ENCODE measurements at regions not wholly inside any gene's neighbourhood (a gene's known extent, or its start where the extent isn't known, plus 50 kb on each side); places are given as distances from the start of the nearest gene placed in this dataset.
"Not testable (repeated sequence)": the region's sequence is repeated elsewhere in the genome, so short reads cannot be mapped to it uniquely, and the experiment has no call there.

GRCh38 chr16:72654535-72654934 is 393.4 kb downstream of the ZFHX3 start:
- DNase-seq = no peak

GRCh38 chr16:72649254-72649944 is 398.5 kb downstream of the ZFHX3 start:
- no peak for DNase-seq

GRCh38 chr16:72646615-72647014 is 401.3 kb downstream of the ZFHX3 start:
- DNase-seq = no peak

DNA sequence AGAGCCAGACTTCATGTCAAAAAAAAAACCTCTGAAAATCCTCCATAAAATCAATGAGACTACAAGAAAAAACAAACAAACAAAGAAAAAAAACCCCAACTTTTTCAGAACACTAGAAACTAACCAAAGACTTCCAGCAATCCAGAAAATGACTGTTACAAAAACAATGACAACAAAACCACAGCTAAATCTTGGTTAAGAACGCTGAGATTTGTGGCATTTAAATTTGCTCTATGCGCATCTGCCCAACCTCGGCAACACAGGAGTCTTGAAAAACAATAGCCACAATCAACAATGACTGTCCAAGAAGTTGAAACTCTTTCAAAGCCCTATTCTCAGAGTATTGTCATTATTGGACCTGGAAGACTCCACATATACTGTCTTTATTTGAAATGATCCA is 402.4 kb downstream of the ZFHX3 start:
- no peak for DNase-seq

GRCh38 chr16:72644911-72645310 is 403.0 kb downstream of the ZFHX3 start:
- no peak for DNase-seq

GRCh38 chr16:72639494-72639893 is 408.4 kb downstream of the ZFHX3 start:
- DNase-seq = no peak

DNA sequence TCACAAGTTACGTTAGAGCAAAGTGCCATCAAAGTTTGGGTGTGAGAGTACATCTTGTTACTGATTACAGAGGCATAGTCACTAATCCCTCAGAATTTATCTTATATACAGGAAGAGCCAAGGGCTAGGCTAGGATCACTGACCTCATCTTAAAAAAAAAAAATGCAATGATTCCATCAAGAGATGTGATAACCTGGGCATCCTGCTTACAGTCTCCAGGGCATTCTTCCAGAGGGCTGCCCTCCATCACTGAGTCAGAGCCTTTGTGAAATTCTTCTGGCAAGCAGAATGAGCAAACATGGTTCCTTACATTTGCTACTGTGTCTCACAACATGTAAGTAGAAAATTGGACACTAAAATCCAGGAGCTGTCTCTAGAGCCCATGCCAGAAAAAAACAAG is 410.6 kb downstream of the ZFHX3 start:
- DNase-seq = no peak

GRCh38 chr16:72635694-72636093 is 412.2 kb downstream of the ZFHX3 start:
- no peak for DNase-seq

GRCh38 chr16:72635104-72635503 is 412.8 kb downstream of the ZFHX3 start:
- no peak for DNase-seq

- DNase-seq = not testable (repeated sequence)
Measured at GRCh38 chr16:72627182-72627896, 420.6 kb downstream of the ZFHX3 start.

GRCh38 chr16:72626623-72627022 is 421.3 kb downstream of the ZFHX3 start:
- DNase-seq = no peak

- no peak for DNase-seq
Measured at GRCh38 chr16:72621651-72622050, 426.3 kb downstream of the ZFHX3 start.

GRCh38 chr16:72620853-72621252 is 427.1 kb downstream of the ZFHX3 start:
- DNase-seq = no peak

DNA sequence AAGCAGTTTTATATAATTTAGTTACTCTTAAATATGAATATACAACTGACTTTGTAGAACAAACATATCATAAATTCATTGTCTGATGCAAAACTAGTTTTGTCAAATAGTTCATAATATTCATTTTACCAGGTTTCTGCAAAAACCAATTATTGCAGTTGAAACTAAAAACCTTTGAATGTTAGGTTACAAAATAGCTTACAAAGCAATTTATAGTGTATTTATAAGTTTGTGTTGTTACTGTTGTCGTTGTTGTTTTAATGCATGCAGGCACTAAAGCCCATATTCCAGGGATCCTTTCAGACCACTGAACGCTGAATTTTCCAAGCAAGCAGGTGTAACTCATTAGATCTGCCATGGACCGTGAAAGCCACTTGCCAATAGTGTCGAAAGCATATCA is 427.6 kb downstream of the ZFHX3 start:
- no peak for DNase-seq

GRCh38 chr16:72615856-72616255 is 432.1 kb downstream of the ZFHX3 start:
- DNase-seq = no peak

- no peak for DNase-seq
Measured at GRCh38 chr16:72612718-72613117, 435.2 kb downstream of the ZFHX3 start.

- DNase-seq = no peak
Measured at GRCh38 chr16:72612256-72612655, 435.7 kb downstream of the ZFHX3 start.

DNA sequence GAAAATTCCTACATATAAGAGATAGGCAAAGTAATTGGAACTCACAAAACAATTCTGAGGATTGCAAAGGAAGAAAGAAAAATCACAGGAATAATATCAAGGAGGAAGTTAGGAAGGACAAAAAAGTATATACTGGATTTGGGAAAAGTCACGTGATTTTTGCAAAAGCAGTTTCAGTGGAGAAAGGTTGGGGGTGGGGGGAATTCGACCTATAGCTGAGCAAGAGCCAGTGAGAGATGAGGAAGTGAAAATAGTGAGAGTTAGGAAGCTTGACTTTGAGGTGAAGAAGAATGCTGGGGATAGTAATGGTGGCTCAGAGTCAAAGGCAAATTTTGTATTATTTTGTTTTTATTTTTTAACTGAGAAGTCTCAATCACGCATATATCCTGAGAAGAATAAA is 438.0 kb upstream of the PMFBP1 start:
- no peak for DNase-seq

- DNase-seq = no peak
Measured at GRCh38 chr16:72609066-72609465, 437.1 kb upstream of the PMFBP1 start.

GRCh38 chr16:72604375-72604774 is 432.4 kb upstream of the PMFBP1 start:
- no peak for DNase-seq

DNA sequence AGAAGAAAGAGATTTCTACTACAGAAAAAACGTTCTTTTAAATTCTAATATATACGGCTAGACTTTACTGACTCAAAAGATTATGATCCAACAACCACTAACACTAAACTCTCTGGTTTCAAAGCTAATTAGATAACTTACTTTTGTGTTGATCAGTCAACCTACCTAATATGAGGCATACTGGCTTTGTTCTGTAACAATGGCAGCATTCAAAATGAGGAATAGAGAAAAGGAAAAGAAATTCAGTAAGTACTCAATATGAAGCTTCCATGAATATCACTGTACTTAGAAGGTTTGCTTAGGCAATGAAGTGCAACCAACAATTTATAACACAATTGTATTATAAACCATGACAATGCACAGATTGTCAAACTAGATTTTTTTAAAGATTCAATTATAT is 430.5 kb upstream of the PMFBP1 start:
- no peak for DNase-seq

DNA sequence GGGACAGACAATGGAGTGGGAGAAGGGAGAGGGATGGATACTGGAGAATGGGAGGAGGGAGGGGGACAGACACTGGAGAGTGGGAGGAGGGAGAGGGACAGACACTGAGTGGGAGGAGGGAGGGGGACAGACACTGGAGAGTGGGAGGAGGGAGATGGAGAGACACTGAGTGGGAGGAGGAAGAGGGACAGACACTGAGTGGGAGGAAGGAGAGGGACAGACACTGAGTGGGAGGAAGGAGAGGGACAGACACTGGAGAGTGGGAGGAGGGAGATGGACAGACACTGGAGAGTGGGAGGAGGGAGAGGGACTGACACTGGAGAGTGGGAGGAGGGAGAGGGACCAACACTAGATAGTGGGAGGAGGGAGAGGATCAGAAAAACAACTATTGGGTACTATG is 426.7 kb upstream of the PMFBP1 start:
- no peak for DNase-seq

GRCh38 chr16:72597938-72598337 is 426.0 kb upstream of the PMFBP1 start:
- DNase-seq = no peak

DNA sequence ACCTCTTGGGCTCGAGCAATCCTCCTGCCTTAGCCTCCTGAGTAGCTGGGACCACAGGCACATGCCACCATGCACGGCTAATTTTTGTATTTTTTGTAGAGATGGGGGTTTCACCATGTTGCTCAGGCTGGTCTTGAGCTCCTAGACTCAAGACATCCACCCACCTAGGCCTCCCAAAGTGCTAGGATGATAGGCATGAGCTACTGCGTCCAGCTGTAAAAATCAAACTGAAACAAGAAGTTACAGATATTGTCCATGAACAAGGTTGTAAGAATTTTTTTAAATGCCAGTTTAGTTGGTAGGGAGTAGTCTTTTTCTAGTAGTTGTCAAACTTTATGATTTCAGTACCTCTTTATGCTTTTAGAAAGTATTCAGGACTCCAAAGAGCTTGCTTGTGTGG is 424.4 kb upstream of the PMFBP1 start:
- DNase-seq = no peak
